ENCODE measurements at regions not wholly inside any gene's neighbourhood (a gene's known extent, or its start where the extent isn't known, plus 50 kb on each side); places are given as distances from the start of the nearest gene placed in this dataset.

DNA sequence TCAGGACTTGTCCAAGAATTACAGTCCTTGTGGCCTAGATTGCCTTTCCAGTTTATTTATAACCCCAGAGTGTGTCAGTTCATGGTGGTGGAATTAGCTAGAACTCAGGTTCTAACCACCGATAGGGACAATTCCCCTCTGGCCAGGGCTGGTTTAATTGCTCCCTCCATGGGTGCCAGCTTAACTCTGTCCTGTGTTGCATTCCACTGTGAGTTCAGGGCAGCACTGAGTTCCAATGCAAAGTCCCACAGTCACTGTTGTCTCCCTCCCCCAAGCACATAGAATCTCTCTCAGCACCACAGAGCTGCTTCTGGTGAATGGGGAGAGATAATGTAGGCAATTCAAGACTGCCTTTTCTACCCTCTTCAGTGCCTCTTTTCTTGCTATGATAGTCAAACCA is 82.5 kb upstream of the TNFRSF21 start:
- no peak for DNase-seq
- TF ChIP-seq GATA1 (IDR thresholded peaks at IDR 0.05; ENCODE audit: low read depth, low read length) = no peak
- no peak for TF ChIP-seq POLR2A (IDR thresholded peaks at IDR 0.05; ENCODE audit: low read length)

- TF ChIP-seq POLR2A (IDR thresholded peaks at IDR 0.05; ENCODE audit: low read length) (no peak), GATA1 (IDR thresholded peaks at IDR 0.05; ENCODE audit: low read depth, low read length) (no peak)
- DNase-seq = no peak
These were observed 81.1 kb upstream of the CD2AP start for GRCh38 chr6:47396401-47397069.

DNA sequence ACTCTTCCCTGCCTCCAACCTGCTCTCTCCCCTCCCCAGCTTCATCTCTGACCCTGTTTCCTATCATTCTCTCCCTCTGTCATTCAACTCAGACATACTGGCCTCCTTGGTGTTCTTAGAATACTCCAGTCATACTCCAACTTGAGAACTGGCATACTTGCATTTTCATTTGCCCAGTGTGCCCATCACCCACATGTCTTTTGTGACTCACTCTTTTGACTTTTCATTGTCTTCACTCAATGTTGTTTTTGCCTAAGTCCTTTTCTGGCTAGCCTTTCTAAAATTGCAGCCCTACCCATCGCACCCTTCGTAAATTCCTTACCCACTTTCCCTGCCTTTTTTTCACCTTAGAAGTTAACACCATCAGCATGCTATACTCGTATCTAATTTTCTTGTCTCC is 77.0 kb upstream of the CD2AP start:
- TF ChIP-seq POLR2A (IDR thresholded peaks at IDR 0.05; ENCODE audit: low read length) (no peak), GATA1 (IDR thresholded peaks at IDR 0.05; ENCODE audit: low read depth, low read length) (no peak)
- DNase-seq = no peak

GRCh38 chr6:47402081-47402480 is 75.5 kb upstream of the CD2AP start:
- DNase-seq = no peak
- TF ChIP-seq GATA1 (IDR thresholded peaks at IDR 0.05; ENCODE audit: low read depth, low read length) (no peak), POLR2A (IDR thresholded peaks at IDR 0.05; ENCODE audit: low read length) (no peak)

GRCh38 chr6:47403056-47403455 is 74.5 kb upstream of the CD2AP start:
- TF ChIP-seq POLR2A (IDR thresholded peaks at IDR 0.05; ENCODE audit: low read length) (no peak), GATA1 (IDR thresholded peaks at IDR 0.05; ENCODE audit: low read depth, low read length) (no peak)
- no peak for DNase-seq

GRCh38 chr6:47403801-47404200 is 73.8 kb upstream of the CD2AP start:
- TF ChIP-seq POLR2A (IDR thresholded peaks at IDR 0.05; ENCODE audit: low read length) = no peak
- no peak for TF ChIP-seq GATA1 (IDR thresholded peaks at IDR 0.05; ENCODE audit: low read depth, low read length)
- DNase-seq = no peak

DNA sequence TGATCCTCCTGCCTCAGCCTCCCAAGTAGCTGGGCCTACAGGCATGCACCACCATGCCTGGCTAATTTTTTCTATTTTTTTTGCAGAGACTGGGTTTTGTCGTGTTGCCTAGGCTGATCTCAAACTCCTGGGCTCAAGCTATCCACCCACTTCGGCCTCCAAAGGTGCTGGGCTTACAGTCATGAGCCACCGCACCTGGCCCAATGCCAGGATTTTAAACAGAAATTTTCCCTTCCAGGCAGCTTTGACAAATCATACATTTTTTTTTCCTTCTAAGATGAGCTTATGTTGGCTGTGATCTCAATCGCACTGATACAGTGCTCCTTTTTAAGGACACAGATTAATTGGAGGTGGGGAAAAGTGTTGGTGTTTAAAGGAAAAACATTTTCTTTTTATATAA is 73.2 kb upstream of the CD2AP start:
- TF ChIP-seq GATA1 (IDR thresholded peaks at IDR 0.05; ENCODE audit: low read depth, low read length) (no peak), POLR2A (IDR thresholded peaks at IDR 0.05; ENCODE audit: low read length) (no peak)
- no peak for DNase-seq

GRCh38 chr6:47405273-47405672 is 72.3 kb upstream of the CD2AP start:
- TF ChIP-seq POLR2A (IDR thresholded peaks at IDR 0.05; ENCODE audit: low read length) (no peak), GATA1 (IDR thresholded peaks at IDR 0.05; ENCODE audit: low read depth, low read length) (no peak)
- DNase-seq = no peak

GRCh38 chr6:47407300-47408281 is 70.0 kb upstream of the CD2AP start:
- TF ChIP-seq POLR2A (IDR thresholded peaks at IDR 0.05; ENCODE audit: low read length) (no peak), GATA1 (IDR thresholded peaks at IDR 0.05; ENCODE audit: low read depth, low read length) (no peak)
- DNase-seq = no peak

DNA sequence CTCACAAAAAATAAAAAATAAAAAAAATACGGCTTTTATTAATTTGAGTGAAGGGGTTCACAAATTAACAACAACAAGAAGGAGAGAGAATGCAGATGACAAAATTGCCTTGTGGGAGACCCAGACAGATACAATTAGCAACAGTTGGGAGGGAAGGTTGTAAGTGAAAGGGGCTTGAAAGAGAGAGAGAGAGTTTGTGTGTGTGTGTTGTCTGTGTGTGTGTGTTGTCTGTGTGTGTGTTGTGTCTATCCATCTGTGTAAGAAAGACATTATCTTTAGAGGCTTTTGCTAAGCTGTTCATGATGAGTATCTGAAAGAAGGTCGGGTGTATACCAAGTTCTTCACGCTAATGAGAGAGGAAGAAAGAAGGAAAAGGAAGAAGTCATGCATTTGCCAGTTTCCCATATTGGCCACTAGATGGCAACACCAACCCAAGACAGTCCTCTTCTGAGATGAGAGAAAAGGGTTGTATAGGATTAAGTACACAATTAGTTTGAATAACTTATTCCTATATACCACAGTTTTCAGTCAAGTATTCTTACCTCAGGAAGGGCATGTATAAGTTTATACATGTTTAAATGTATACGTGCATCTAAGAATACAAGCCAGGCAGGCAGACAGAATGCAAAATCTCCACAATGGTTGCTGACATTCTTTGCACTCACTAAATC is 63.7 kb upstream of the CD2AP start:
- DNase-seq = peak; percentile 79 to 84
- TF ChIP-seq POLR2A (IDR thresholded peaks at IDR 0.05; ENCODE audit: low read length) = no peak
- no peak for TF ChIP-seq GATA1 (IDR thresholded peaks at IDR 0.05; ENCODE audit: low read depth, low read length)

DNA sequence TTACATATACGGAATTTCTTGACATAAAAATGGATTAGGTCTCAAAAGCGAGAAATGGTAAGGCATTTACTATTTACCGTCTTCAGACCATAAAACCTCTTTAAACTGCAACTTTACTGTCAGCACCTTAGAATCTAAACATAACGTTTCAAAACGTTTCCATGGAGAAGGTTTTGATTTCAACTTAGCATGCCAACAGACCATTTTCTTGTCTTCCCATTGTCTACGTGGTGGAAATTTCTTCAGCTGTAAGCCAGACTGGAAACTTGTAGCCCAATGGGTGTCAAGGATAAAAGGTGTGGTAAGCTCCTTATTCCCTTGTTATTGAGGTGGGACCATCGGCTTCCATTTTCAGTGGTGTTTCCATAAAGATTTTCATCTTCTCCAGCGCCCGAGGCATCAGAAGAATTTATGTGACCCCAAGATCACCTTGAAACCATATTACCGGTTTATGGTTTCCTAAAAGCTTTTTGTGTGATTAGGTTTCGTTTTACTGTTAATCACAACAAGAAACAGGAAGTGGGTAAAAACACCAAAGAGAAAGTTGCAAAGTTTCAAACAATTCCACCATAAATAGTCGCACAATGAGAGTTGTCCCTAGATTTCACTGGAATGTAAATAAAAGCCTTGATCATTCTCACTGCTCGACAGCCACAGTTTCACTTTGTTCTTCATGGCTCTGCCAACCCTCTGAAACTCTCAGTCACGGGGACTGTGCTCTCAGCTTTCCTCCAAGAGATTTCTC is 63.0 kb upstream of the CD2AP start:
- TF ChIP-seq POLR2A (IDR thresholded peaks at IDR 0.05; ENCODE audit: low read length) = no peak
- TF ChIP-seq GATA1 (IDR thresholded peaks at IDR 0.05; ENCODE audit: low read depth, low read length) = no peak
- DNase-seq = peak; percentile 47 to 54

GRCh38 chr6:47416396-47417345 is 60.9 kb upstream of the CD2AP start:
- peak in 1 of 2 experiments; percentile 23 for DNase-seq

More at GRCh38 chr6:47416396-47417345, 60.9 kb upstream of the CD2AP start:
- TF ChIP-seq GATA1 (IDR thresholded peaks at IDR 0.05; ENCODE audit: low read depth, low read length) (no peak), POLR2A (IDR thresholded peaks at IDR 0.05; ENCODE audit: low read length) (no peak)
